Cardiac muscle cell (in vitro differentiated cells and primary cell): ENCODE measurements at regions not wholly inside any gene's neighbourhood (a gene's known extent, or its start where the extent isn't known, plus 50 kb on each side); places are given as distances from the start of the nearest gene placed in this dataset.
"Not testable (repeated sequence)": the region's sequence is repeated elsewhere in the genome, so short reads cannot be mapped to it uniquely, and the experiment has no call there.

Experiments used
- DNase-seq, 2 donors: peaks; one replicate each; pipeline versions ENCODE4 v3.0.0 to v3.0.0-alpha.2; 2010 to 2017; ENCODE audit warnings: low read depth in 1 of 2, low spot score in 1 of 2
- H3K27ac ChIP-seq: fragments of 200-600 bp; sonication (generic); 2 replicates; pipeline ENCODE4 v1.5.1; 2016
- H3K27me3 ChIP-seq: fragments of 200-600 bp; sonication (generic); 2 replicates; pipeline ENCODE4 v1.6.0; 2016; ENCODE audit warnings: control low read depth
- H3K36me3 ChIP-seq: fragments of 200-600 bp; sonication (generic); 2 replicates; pipeline ENCODE4 v1.5.1; 2016; ENCODE audit warnings: control low read depth
- H3K4me1 ChIP-seq: fragments of 200-600 bp; sonication (generic); 2 replicates; pipeline ENCODE4 v1.8.1; 2017; ENCODE audit warnings: low read depth, mild to moderate bottlenecking, mixed run types
- H3K4me3 ChIP-seq: fragments of 200-600 bp; sonication (generic); 2 replicates; pipeline ENCODE4 v1.5.1; 2016; ENCODE audit warnings: mild to moderate bottlenecking
- H3K9me3 ChIP-seq: fragments of 200-600 bp; sonication (generic); 2 replicates; pipeline ENCODE4 v1.5.1; 2017; ENCODE audit warnings: low read depth, mild to moderate bottlenecking, control low read depth
- CTCF ChIP-seq: IDR thresholded peaks from 2 replicates; pipeline ENCODE4 v1.5.1; 2012; ENCODE audit warnings: low read depth, mild to moderate bottlenecking, low read length

- no peaks in the 10 kb centered on the region for H3K27me3 ChIP-seq
- no peaks in the 10 kb centered on the region for H3K36me3 ChIP-seq
- TF ChIP-seq CTCF, result no peak
- no peak for DNase-seq
- no peaks in the 10 kb centered on the region for H3K9me3 ChIP-seq
- no peaks in the 10 kb centered on the region for H3K4me1 ChIP-seq
- no peak overlapping the region for H3K4me3 ChIP-seq
- H3K27ac ChIP-seq, result no peak overlapping the region
These were observed 257.2 kb upstream of the MVB12B start for GRCh38 chr9:126069400-126069955.

- Histone ChIP-seq H3K4me3 (no peak overlapping the region), H3K9me3 (no peaks in the 10 kb centered on the region), H3K36me3 (no peaks in the 10 kb centered on the region), H3K4me1 (no peaks in the 10 kb centered on the region), H3K27me3 (no peaks in the 10 kb centered on the region), H3K27ac (no peak overlapping the region)
- TF ChIP-seq CTCF, result no peak
- DNase-seq, result no peak
These were observed 256.5 kb upstream of the MVB12B start for GRCh38 chr9:126070058-126070655.

- TF ChIP-seq CTCF, result no peak
These were observed 255.4 kb upstream of the MVB12B start for GRCh38 chr9:126071076-126071750.

GRCh38 chr9:126077656-126078055 is 249.0 kb upstream of the MVB12B start:
- not testable (repeated sequence) for H3K36me3 ChIP-seq, H3K27ac ChIP-seq, H3K4me3 ChIP-seq, DNase-seq, H3K9me3 ChIP-seq, H3K4me1 ChIP-seq, H3K27me3 ChIP-seq

More at GRCh38 chr9:126071076-126071750, 255.4 kb upstream of the MVB12B start:
- no peaks in the 10 kb centered on the region for H3K4me1 ChIP-seq
- no peak for DNase-seq
- no peak overlapping the region for H3K4me3 ChIP-seq
- no peaks in the 10 kb centered on the region for H3K27me3 ChIP-seq
- H3K36me3 ChIP-seq, result no peaks in the 10 kb centered on the region
- no peak overlapping the region for H3K27ac ChIP-seq
- no peaks in the 10 kb centered on the region for H3K9me3 ChIP-seq

GRCh38 chr9:126080641-126081040 is 246.0 kb upstream of the MVB12B start:
- no peaks in the 10 kb centered on the region for H3K9me3 ChIP-seq
- no peak overlapping the region for H3K27ac ChIP-seq
- no peak overlapping the region for H3K4me3 ChIP-seq
- no peak for DNase-seq
- H3K36me3 ChIP-seq, result no peaks in the 10 kb centered on the region
- no peaks in the 10 kb centered on the region for H3K4me1 ChIP-seq
- no peak for TF ChIP-seq CTCF
- H3K27me3 ChIP-seq, result peaks cover 2% of the 10 kb centered on the region

GRCh38 chr9:126081746-126082145 is 244.9 kb upstream of the MVB12B start:
- Histone ChIP-seq H3K36me3 (no peaks in the 10 kb centered on the region), H3K4me3 (no peak overlapping the region), H3K27ac (no peak overlapping the region), H3K9me3 (no peaks in the 10 kb centered on the region), H3K4me1 (no peaks in the 10 kb centered on the region), H3K27me3 (peaks cover 7% of the 10 kb centered on the region)
- no peak for DNase-seq
- no peak for TF ChIP-seq CTCF
